ENCODE measurements at regions not wholly inside any gene's neighbourhood (a gene's known extent, or its start where the extent isn't known, plus 50 kb on each side); places are given as distances from the start of the nearest gene placed in this dataset.

- intact Hi-C loops (cut with DNase I) = no loop called here
- Histone ChIP-seq H3K4me3 (no peak overlapping the region), H3K36me3 (no peaks in the 10 kb centered on the region), H3K4me1 (no peaks in the 10 kb centered on the region), H3K27me3 (no peaks in the 10 kb centered on the region), H3K9me3 (no peaks in the 10 kb centered on the region), H3K27ac (no peak overlapping the region)
- no peak for DNase-seq (ENCODE audit: low spot score in 2 of 2)
- TF ChIP-seq CTCF (IDR thresholded peaks at IDR 0.05) = no peak
These were observed 70.0 kb upstream of the FAT3 start for GRCh38 chr11:92154611-92155010.

- Histone ChIP-seq H3K4me1 (no peaks in the 10 kb centered on the region), H3K36me3 (no peaks in the 10 kb centered on the region), H3K4me3 (no peak overlapping the region), H3K27ac (no peak overlapping the region), H3K9me3 (no peaks in the 10 kb centered on the region), H3K27me3 (no peaks in the 10 kb centered on the region)
- no peak for DNase-seq (ENCODE audit: low spot score in 2 of 2)
- TF ChIP-seq CTCF (IDR thresholded peaks at IDR 0.05) = no peak
- intact Hi-C loops (cut with DNase I) = no loop called here
These were observed 70.5 kb upstream of the FAT3 start for GRCh38 chr11:92154110-92154509.

- no peak for DNase-seq (ENCODE audit: low spot score in 2 of 2)
- H3K36me3 ChIP-seq = no peaks in the 10 kb centered on the region
- no peak overlapping the region for H3K27ac ChIP-seq
- intact Hi-C loops (cut with DNase I) = no loop called here
- H3K4me3 ChIP-seq = no peak overlapping the region
- TF ChIP-seq CTCF (IDR thresholded peaks at IDR 0.05) = no peak
- no peaks in the 10 kb centered on the region for H3K27me3 ChIP-seq
- H3K4me1 ChIP-seq = no peaks in the 10 kb centered on the region
- H3K9me3 ChIP-seq = no peaks in the 10 kb centered on the region
These were observed 71.1 kb upstream of the FAT3 start for GRCh38 chr11:92153542-92153941.

GRCh38 chr11:92152245-92152644 lies 72.4 kb upstream of the FAT3 start:
- intact Hi-C loops (cut with DNase I) = no loop called here
- H3K27ac ChIP-seq = no peak overlapping the region
- no peak overlapping the region for H3K4me3 ChIP-seq
- no peaks in the 10 kb centered on the region for H3K27me3 ChIP-seq
- no peaks in the 10 kb centered on the region for H3K9me3 ChIP-seq
- no peak for DNase-seq (ENCODE audit: low spot score in 2 of 2)
- H3K4me1 ChIP-seq = no peaks in the 10 kb centered on the region
- no peak for TF ChIP-seq CTCF (IDR thresholded peaks at IDR 0.05)
- no peaks in the 10 kb centered on the region for H3K36me3 ChIP-seq

- H3K36me3 ChIP-seq = no peaks in the 10 kb centered on the region
- intact Hi-C loops (cut with DNase I) = no loop called here
- H3K27ac ChIP-seq = no peak overlapping the region
- peaks cover 0 to 3% of the 10 kb centered on the region in 2 donors for H3K9me3 ChIP-seq
- H3K4me3 ChIP-seq = no peak overlapping the region
- H3K4me1 ChIP-seq = no peaks in the 10 kb centered on the region
- no peak for TF ChIP-seq CTCF (IDR thresholded peaks at IDR 0.05)
- no peak for DNase-seq (ENCODE audit: low spot score in 2 of 2)
- no peaks in the 10 kb centered on the region for H3K27me3 ChIP-seq
These were observed 74.6 kb upstream of the FAT3 start for GRCh38 chr11:92149996-92150395.

GRCh38 chr11:92141725-92142124 lies 82.9 kb upstream of the FAT3 start:
- H3K4me1 ChIP-seq = no peaks in the 10 kb centered on the region
- H3K4me3 ChIP-seq = no peak overlapping the region
- no peak for DNase-seq (ENCODE audit: low spot score in 2 of 2)
- peaks cover 0 to 3% of the 10 kb centered on the region in 2 donors for H3K9me3 ChIP-seq
- no peak overlapping the region for H3K27ac ChIP-seq
- intact Hi-C loops (cut with DNase I) = no loop called here
- no peaks in the 10 kb centered on the region for H3K36me3 ChIP-seq
- TF ChIP-seq CTCF (IDR thresholded peaks at IDR 0.05) = no peak
- H3K27me3 ChIP-seq = no peaks in the 10 kb centered on the region

Data from ascending aorta (tissue), 2 donors.